ENCODE measurements at regions not wholly inside any gene's neighbourhood (a gene's known extent, or its start where the extent isn't known, plus 50 kb on each side); places are given as distances from the start of the nearest gene placed in this dataset.

DNA sequence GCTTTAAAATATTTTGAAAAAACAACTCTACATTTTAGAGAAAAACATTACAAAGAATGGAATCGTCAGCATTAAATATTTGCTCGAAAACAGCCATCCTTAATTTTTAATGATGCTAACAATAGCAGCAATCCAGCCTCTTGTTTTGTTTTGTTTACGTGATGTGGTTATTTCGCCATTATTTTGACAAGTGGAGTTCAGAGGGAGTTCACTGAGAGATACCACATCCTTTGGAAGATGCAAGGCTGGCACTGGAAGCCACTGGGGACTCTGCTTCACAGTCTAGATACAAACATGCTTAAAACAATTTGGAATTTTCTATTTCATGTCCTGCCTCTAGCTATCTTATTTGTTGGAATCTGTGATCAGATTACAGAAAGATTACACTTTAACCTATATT, 556.3 kb downstream of the PCDH17 start:
- 65% methylated on average over 4 of the region's 4 CpGs for WGBS
- H3K4me3 ChIP-seq (ENCODE audit: low read depth in 1 of 3, low read length in 3 of 3): no peak overlapping the region
- DNase-seq (ENCODE audit: low spot score): no peak
- TF ChIP-seq, protein P1, sequence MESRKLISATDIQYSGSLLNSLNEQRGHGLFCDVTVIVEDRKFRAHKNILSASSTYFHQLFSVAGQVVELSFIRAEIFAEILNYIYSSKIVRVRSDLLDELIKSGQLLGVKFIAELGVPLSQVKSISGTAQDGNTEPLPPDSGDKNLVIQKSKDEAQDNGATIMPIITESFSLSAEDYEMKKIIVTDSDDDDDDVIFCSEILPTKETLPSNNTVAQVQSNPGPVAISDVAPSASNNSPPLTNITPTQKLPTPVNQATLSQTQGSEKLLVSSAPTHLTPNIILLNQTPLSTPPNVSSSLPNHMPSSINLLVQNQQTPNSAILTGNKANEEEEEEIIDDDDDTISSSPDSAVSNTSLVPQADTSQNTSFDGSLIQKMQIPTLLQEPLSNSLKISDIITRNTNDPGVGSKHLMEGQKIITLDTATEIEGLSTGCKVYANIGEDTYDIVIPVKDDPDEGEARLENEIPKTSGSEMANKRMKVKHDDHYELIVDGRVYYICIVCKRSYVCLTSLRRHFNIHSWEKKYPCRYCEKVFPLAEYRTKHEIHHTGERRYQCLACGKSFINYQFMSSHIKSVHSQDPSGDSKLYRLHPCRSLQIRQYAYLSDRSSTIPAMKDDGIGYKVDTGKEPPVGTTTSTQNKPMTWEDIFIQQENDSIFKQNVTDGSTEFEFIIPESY (IDR thresholded peaks at IDR 0.05): no peak
- no peak for TF ChIP-seq JUND (IDR thresholded peaks at IDR 0.05)
- no peak for TF ChIP-seq HNF4A (conservative IDR thresholded peaks at IDR 0.05)
- no peak for TF ChIP-seq RAD21 (IDR thresholded peaks at IDR 0.05)
- no peak for TF ChIP-seq NR2F2 (IDR thresholded peaks at IDR 0.05)
- TF ChIP-seq, protein P2, sequence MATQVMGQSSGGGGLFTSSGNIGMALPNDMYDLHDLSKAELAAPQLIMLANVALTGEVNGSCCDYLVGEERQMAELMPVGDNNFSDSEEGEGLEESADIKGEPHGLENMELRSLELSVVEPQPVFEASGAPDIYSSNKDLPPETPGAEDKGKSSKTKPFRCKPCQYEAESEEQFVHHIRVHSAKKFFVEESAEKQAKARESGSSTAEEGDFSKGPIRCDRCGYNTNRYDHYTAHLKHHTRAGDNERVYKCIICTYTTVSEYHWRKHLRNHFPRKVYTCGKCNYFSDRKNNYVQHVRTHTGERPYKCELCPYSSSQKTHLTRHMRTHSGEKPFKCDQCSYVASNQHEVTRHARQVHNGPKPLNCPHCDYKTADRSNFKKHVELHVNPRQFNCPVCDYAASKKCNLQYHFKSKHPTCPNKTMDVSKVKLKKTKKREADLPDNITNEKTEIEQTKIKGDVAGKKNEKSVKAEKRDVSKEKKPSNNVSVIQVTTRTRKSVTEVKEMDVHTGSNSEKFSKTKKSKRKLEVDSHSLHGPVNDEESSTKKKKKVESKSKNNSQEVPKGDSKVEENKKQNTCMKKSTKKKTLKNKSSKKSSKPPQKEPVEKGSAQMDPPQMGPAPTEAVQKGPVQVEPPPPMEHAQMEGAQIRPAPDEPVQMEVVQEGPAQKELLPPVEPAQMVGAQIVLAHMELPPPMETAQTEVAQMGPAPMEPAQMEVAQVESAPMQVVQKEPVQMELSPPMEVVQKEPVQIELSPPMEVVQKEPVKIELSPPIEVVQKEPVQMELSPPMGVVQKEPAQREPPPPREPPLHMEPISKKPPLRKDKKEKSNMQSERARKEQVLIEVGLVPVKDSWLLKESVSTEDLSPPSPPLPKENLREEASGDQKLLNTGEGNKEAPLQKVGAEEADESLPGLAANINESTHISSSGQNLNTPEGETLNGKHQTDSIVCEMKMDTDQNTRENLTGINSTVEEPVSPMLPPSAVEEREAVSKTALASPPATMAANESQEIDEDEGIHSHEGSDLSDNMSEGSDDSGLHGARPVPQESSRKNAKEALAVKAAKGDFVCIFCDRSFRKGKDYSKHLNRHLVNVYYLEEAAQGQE (IDR thresholded peaks at IDR 0.05): no peak
- TF ChIP-seq EGR1 (IDR thresholded peaks at IDR 0.05; ENCODE audit: low read depth in 2 of 2): no peak
- TF ChIP-seq, protein P3, sequence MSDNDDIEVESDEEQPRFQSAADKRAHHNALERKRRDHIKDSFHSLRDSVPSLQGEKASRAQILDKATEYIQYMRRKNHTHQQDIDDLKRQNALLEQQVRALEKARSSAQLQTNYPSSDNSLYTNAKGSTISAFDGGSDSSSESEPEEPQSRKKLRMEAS (IDR thresholded peaks at IDR 0.05): no peak
- no peak for TF ChIP-seq HNF4G (IDR thresholded peaks at IDR 0.05)
- no peak overlapping the region for H3K9ac ChIP-seq (ENCODE audit: low read depth in 1 of 2, low read length in 2 of 2)
- no peaks in the 10 kb centered on the region for H3K36me3 ChIP-seq (ENCODE audit: control insufficient read depth in 4 of 4, insufficient read depth in 3 of 4, low read depth in 1 of 4, low read length in 3 of 4)
- no peaks in the 10 kb centered on the region for H3K9me3 ChIP-seq (ENCODE audit: control insufficient read depth in 4 of 4, low read length in 3 of 4)
- no peaks in the 10 kb centered on the region for H3K27me3 ChIP-seq (ENCODE audit: control insufficient read depth in 4 of 4, insufficient read depth in 4 of 4, low read length in 3 of 4)
- no peaks in the 10 kb centered on the region for H3K4me1 ChIP-seq (ENCODE audit: control insufficient read depth in 4 of 4, insufficient read depth in 4 of 4, low read length in 3 of 4)
- H3K27ac ChIP-seq (ENCODE audit: low read depth in 1 of 2, low read length in 2 of 2): no peak overlapping the region

DNA sequence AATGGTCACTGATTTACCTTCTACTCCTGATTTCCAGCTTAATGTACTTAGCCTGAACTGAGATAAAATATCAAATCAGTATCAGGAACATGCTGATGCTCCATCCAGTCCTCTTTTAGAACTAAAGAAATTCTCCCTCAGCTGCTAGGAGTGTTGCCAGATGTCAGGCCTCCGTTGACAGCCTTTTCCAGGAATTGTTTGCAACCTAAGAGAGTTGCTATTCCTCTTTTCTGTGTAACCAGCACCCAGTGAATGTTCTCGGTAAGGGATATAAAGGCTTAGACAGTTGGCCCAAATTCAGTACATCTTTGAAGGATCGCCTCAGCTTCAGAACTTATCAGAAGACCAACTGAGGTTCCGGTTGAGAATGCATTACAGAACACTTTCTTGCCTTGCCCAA, 559.0 kb downstream of the PCDH17 start:
- no peaks in the 10 kb centered on the region for H3K36me3 ChIP-seq (ENCODE audit: control insufficient read depth in 4 of 4, insufficient read depth in 3 of 4, low read depth in 1 of 4, low read length in 3 of 4)
- TF ChIP-seq, protein P1 (IDR thresholded peaks at IDR 0.05): no peak
- TF ChIP-seq NR2F2 (IDR thresholded peaks at IDR 0.05): no peak
- no peak for TF ChIP-seq HNF4A (conservative IDR thresholded peaks at IDR 0.05)
- no peak for TF ChIP-seq GABPA (IDR thresholded peaks at IDR 0.05 in 1 of 2, conservative IDR thresholded peaks at IDR 0.05 in 1 of 2)
- no peak for TF ChIP-seq RAD21 (IDR thresholded peaks at IDR 0.05)
- no peak for TF ChIP-seq HNF4G (IDR thresholded peaks at IDR 0.05)
- no peak for TF ChIP-seq YY1 (IDR thresholded peaks at IDR 0.05)
- TF ChIP-seq TAF1 (conservative IDR thresholded peaks at IDR 0.05): no peak
- TF ChIP-seq, protein P4, sequence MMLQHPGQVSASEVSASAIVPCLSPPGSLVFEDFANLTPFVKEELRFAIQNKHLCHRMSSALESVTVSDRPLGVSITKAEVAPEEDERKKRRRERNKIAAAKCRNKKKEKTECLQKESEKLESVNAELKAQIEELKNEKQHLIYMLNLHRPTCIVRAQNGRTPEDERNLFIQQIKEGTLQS (IDR thresholded peaks at IDR 0.05): no peak
- TF ChIP-seq, protein P2 (IDR thresholded peaks at IDR 0.05): no peak
- no peak for TF ChIP-seq JUND (IDR thresholded peaks at IDR 0.05)
- no peaks in the 10 kb centered on the region for H3K4me1 ChIP-seq (ENCODE audit: control insufficient read depth in 4 of 4, insufficient read depth in 4 of 4, low read length in 3 of 4)
- no peaks in the 10 kb centered on the region for H3K27me3 ChIP-seq (ENCODE audit: control insufficient read depth in 4 of 4, insufficient read depth in 4 of 4, low read length in 3 of 4)
- H3K4me3 ChIP-seq (ENCODE audit: low read depth in 1 of 3, low read length in 3 of 3): no peak overlapping the region
- 54% methylated on average over 4 of the region's 4 CpGs for WGBS
- no peak overlapping the region for H3K9ac ChIP-seq (ENCODE audit: low read depth in 1 of 2, low read length in 2 of 2)
- no peak for DNase-seq (ENCODE audit: low spot score)
- no peaks in the 10 kb centered on the region for H3K9me3 ChIP-seq (ENCODE audit: control insufficient read depth in 4 of 4, low read length in 3 of 4)
- no peak overlapping the region for H3K27ac ChIP-seq (ENCODE audit: low read depth in 1 of 2, low read length in 2 of 2)
